ENCODE measurements at regions not wholly inside any gene's neighbourhood (a gene's known extent, or its start where the extent isn't known, plus 50 kb on each side); places are given as distances from the start of the nearest gene placed in this dataset.

GRCh38 chr2:146226077-146226476 lies 1618.8 kb upstream of the ACVR2A start:
- H3K27me3 ChIP-seq (replicated peaks) = no peaks in the 10 kb centered on the region
- no peak for DNase-seq
- no peaks in the 10 kb centered on the region for H3K36me3 ChIP-seq (replicated peaks)
- in situ Hi-C loops (cut with HindIII; ENCODE audit: low pct_ligation_motif_present, low sequenced_read_pairs) = no loop called here
- H3K27ac ChIP-seq = no peak overlapping the region
- TF ChIP-seq CTCF (IDR thresholded peaks at IDR 0.05; ENCODE audit: low read depth, low read length, missing control alignments) = no peak
- no peak overlapping the region for H3K4me3 ChIP-seq (ENCODE audit: low read depth, low read length)

DNA sequence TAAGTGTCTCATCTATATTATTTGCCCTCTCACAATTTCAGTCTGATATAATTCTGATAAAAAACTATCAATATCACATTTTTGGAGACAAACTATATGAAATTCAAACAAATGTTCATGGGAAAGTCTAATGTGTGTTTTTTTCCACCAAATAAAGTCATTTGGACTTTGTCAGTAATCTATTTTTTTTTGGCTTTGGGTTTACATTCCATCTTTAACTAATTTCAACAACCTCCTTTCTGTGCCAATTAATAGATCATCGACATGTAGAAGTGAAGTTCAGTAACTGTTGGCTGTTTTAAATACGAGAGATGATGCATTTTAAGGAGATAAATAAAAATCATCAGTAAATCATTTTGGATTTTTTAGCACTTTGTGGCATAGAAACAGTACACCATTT lies 1623.0 kb upstream of the ACVR2A start:
- no peak for TF ChIP-seq CTCF (IDR thresholded peaks at IDR 0.05; ENCODE audit: low read depth, low read length, missing control alignments)
- no peaks in the 10 kb centered on the region for H3K27me3 ChIP-seq (replicated peaks)
- H3K27ac ChIP-seq = no peak overlapping the region
- no peak overlapping the region for H3K4me3 ChIP-seq (ENCODE audit: low read depth, low read length)
- in situ Hi-C loops (cut with HindIII; ENCODE audit: low pct_ligation_motif_present, low sequenced_read_pairs) = no loop called here
- no peaks in the 10 kb centered on the region for H3K36me3 ChIP-seq (replicated peaks)
- DNase-seq = no peak

GRCh38 chr2:146220957-146221356 lies 1623.9 kb upstream of the ACVR2A start:
- Histone ChIP-seq H3K36me3 (replicated peaks) (no peaks in the 10 kb centered on the region), H3K27me3 (replicated peaks) (no peaks in the 10 kb centered on the region), H3K27ac (no peak overlapping the region), H3K4me3 (ENCODE audit: low read depth, low read length) (no peak overlapping the region)
- DNase-seq = no peak
- in situ Hi-C loops (cut with HindIII; ENCODE audit: low pct_ligation_motif_present, low sequenced_read_pairs) = no loop called here
- TF ChIP-seq CTCF (IDR thresholded peaks at IDR 0.05; ENCODE audit: low read depth, low read length, missing control alignments) = no peak

DNA sequence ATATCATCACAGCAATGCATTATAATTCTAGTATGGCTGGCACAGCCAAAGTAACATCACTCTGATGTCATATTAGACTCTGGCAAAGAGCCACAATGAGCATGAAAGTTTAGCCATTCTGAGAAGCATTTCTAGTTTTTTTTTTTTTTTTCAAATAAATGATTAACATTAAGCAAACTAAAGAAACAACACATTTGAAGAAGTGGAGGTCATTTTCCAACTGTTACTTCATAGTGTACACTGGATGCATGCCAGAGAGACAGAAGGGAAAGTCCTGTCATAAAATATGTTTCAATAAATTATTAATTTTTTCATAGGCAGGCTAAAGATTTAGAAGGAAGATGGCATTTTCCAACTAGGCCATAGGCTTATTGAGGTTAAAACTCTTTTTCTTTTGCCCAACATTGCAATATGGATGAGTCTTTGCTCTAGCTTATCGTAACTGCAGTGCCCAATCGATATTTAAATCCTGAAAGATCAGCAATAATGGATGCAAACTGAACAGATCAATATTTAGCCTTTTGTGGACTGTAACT lies 1630.4 kb upstream of the ACVR2A start:
- H3K27me3 ChIP-seq (replicated peaks) = no peaks in the 10 kb centered on the region
- H3K27ac ChIP-seq = no peak overlapping the region
- in situ Hi-C loops (cut with HindIII; ENCODE audit: low pct_ligation_motif_present, low sequenced_read_pairs) = no loop called here
- H3K4me3 ChIP-seq (ENCODE audit: low read depth, low read length) = no peak overlapping the region
- no peaks in the 10 kb centered on the region for H3K36me3 ChIP-seq (replicated peaks)
- DNase-seq = no peak
- no peak for TF ChIP-seq CTCF (IDR thresholded peaks at IDR 0.05; ENCODE audit: low read depth, low read length, missing control alignments)

GRCh38 chr2:146213674-146214073 lies 1631.2 kb upstream of the ACVR2A start:
- Histone ChIP-seq H3K4me3 (ENCODE audit: low read depth, low read length) (no peak overlapping the region), H3K36me3 (replicated peaks) (no peaks in the 10 kb centered on the region), H3K27ac (no peak overlapping the region), H3K27me3 (replicated peaks) (no peaks in the 10 kb centered on the region)
- DNase-seq = no peak
- TF ChIP-seq CTCF (IDR thresholded peaks at IDR 0.05; ENCODE audit: low read depth, low read length, missing control alignments) = no peak
- in situ Hi-C loops (cut with HindIII; ENCODE audit: low pct_ligation_motif_present, low sequenced_read_pairs) = no loop called here

DNA sequence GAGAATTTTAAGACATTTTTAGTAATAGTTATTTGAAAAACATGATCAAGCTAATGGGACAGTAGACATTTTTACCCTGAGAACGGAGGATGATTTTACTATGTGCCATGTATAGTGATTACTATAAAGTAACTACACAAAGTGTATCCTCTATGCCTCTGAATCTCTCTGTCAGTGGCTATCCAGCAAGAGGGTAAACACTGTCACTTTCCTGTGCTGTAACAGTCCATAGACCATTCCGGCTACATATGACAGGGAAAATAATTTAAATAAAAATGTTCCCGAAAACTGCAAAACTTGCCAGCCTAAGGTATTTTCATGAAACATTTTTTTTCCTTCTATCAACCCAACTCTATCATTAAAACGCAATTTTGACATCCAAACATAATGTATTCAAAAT lies 1632.2 kb upstream of the ACVR2A start:
- Histone ChIP-seq H3K27me3 (replicated peaks) (no peaks in the 10 kb centered on the region), H3K36me3 (replicated peaks) (no peaks in the 10 kb centered on the region), H3K4me3 (ENCODE audit: low read depth, low read length) (no peak overlapping the region), H3K27ac (no peak overlapping the region)
- in situ Hi-C loops (cut with HindIII; ENCODE audit: low pct_ligation_motif_present, low sequenced_read_pairs) = no loop called here
- TF ChIP-seq CTCF (IDR thresholded peaks at IDR 0.05; ENCODE audit: low read depth, low read length, missing control alignments) = no peak
- no peak for DNase-seq
